Nephron (organoid): ENCODE measurements at regions not wholly inside any gene's neighbourhood (a gene's known extent, or its start where the extent isn't known, plus 50 kb on each side); places are given as distances from the start of the nearest gene placed in this dataset.

Experiments
- H3K27ac Mint-ChIP-seq, 3 experiments: 2 replicates each; pipeline ENCODE4 v1.8.0; 2020; ENCODE audit warnings: mixed read lengths in 3 of 3, mild to moderate bottlenecking in 2 of 3, moderate library complexity in 1 of 3
- H3K27me3 Mint-ChIP-seq: 2 replicates; pipeline ENCODE4 v1.8.0; 2021; ENCODE audit warnings: low read depth, mild to moderate bottlenecking, moderate library complexity, mixed read lengths
- H3K36me3 Mint-ChIP-seq: 2 replicates; pipeline ENCODE4 v1.8.0; 2020; ENCODE audit warnings: low read depth, mixed read lengths
- H3K4me1 Mint-ChIP-seq: 2 replicates; pipeline ENCODE4 v1.8.0; 2020; ENCODE audit warnings: mixed read lengths
- H3K4me3 Mint-ChIP-seq, 3 experiments: 2 replicates each; pipeline ENCODE4 v1.8.0; 2020; ENCODE audit warnings: mild to moderate bottlenecking in 3 of 3, mixed read lengths in 3 of 3, moderate library complexity in 2 of 3
- H3K9me3 Mint-ChIP-seq: 2 replicates; pipeline ENCODE4 v1.8.0; 2020; ENCODE audit warnings: mixed read lengths
- CTCF ChIP-seq, 3 experiments: fragments of 200-600 bp; sonication (generic); IDR thresholded peaks; one replicate each; pipeline ENCODE4 v1.5.0; 2021; ENCODE audit warnings: antibody characterized with exemption in 3 of 3; ENCODE audit not compliant: unreplicated experiment in 3 of 3

GRCh38 chr17:28247671-28248555, 71.1 kb upstream of the TMEM97 start:
- no peak overlapping the region for H3K27ac Mint-ChIP-seq
- H3K27me3 Mint-ChIP-seq, result peaks cover 27% of the 10 kb centered on the region
- H3K4me1 Mint-ChIP-seq, result peaks cover 6% of the 10 kb centered on the region
- no peaks in the 10 kb centered on the region for H3K36me3 Mint-ChIP-seq
- no peaks in the 10 kb centered on the region for H3K9me3 Mint-ChIP-seq
- TF ChIP-seq CTCF (IDR thresholded peaks at IDR 0.05; ENCODE audit: unreplicated experiment in 3 of 3), result peak in 1 of 3 experiments; percentile 25
- H3K4me3 Mint-ChIP-seq, result no peak overlapping the region

GRCh38 chr17:28249706-28250105, 69.3 kb upstream of the TMEM97 start:
- no peak for TF ChIP-seq CTCF (IDR thresholded peaks at IDR 0.05; ENCODE audit: unreplicated experiment in 3 of 3)
- Mint-ChIP-seq H3K9me3 (no peaks in the 10 kb centered on the region), H3K36me3 (no peaks in the 10 kb centered on the region), H3K4me1 (peaks cover 6% of the 10 kb centered on the region), H3K27ac (no peak overlapping the region), H3K4me3 (peak overlapping the region in 1 of 3 experiments; percentile 4), H3K27me3 (peaks cover 29% of the 10 kb centered on the region)

GRCh38 chr17:28252436-28252835, 66.6 kb upstream of the TMEM97 start:
- Mint-ChIP-seq H3K4me3 (peak overlapping the region in 1 of 3 experiments; percentile 25), H3K27ac (no peak overlapping the region), H3K4me1 (peaks cover 6% of the 10 kb centered on the region), H3K9me3 (no peaks in the 10 kb centered on the region), H3K36me3 (no peaks in the 10 kb centered on the region), H3K27me3 (peaks cover 32% of the 10 kb centered on the region)
- no peak for TF ChIP-seq CTCF (IDR thresholded peaks at IDR 0.05; ENCODE audit: unreplicated experiment in 3 of 3)

DNA sequence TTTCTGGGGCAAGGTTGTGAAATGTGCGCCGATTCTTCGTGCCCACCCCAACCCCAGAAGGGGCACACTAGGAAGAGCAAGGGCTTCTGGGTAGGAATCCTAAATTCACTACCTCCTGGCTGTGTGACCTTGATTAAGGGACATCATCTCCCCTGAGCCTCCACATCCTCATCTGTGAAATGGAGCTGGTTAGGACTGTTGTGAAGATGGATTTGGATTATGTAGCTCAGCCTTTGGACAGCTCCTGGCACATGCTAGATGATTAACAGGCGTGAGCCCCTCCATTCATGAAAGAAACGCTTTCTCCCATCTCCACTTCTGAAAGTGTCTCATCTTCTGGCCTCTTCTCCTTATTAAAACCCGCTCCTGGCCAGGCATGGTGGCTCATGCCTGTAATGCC, 65.3 kb upstream of the TMEM97 start:
- Mint-ChIP-seq H3K27ac (no peak overlapping the region), H3K9me3 (no peaks in the 10 kb centered on the region), H3K4me3 (no peak overlapping the region), H3K27me3 (peaks cover 32% of the 10 kb centered on the region), H3K4me1 (peaks cover 6% of the 10 kb centered on the region), H3K36me3 (no peaks in the 10 kb centered on the region)
- no peak for TF ChIP-seq CTCF (IDR thresholded peaks at IDR 0.05; ENCODE audit: unreplicated experiment in 3 of 3)

DNA sequence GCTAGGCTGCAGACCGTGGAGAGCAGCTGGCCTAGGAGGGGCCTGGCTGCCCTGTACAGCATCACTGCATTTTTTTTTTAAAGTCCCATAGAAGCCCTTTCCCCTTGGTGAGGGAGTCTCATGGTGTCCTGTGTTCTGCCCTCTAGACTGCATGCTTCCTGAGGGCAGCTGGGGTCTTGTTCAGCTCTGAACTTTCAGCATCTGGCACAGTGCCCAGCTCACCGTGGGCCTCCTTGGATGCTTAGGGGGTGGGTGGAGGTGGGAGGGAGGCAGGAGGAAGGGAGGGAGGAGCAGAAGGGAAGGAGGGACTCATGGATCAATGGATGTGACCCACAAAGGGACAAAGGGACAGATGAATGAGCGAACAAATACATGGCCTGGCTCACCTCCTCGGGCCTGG, 63.4 kb upstream of the TMEM97 start:
- H3K4me3 Mint-ChIP-seq, result no peak overlapping the region
- no peak overlapping the region for H3K27ac Mint-ChIP-seq
- no peaks in the 10 kb centered on the region for H3K9me3 Mint-ChIP-seq
- peaks cover 23% of the 10 kb centered on the region for H3K27me3 Mint-ChIP-seq
- peaks cover 6% of the 10 kb centered on the region for H3K4me1 Mint-ChIP-seq
- no peak for TF ChIP-seq CTCF (IDR thresholded peaks at IDR 0.05; ENCODE audit: unreplicated experiment in 3 of 3)
- no peaks in the 10 kb centered on the region for H3K36me3 Mint-ChIP-seq

- TF ChIP-seq CTCF (IDR thresholded peaks at IDR 0.05; ENCODE audit: unreplicated experiment in 3 of 3), result no peak
- H3K4me3 Mint-ChIP-seq, result no peak overlapping the region
- no peak overlapping the region for H3K27ac Mint-ChIP-seq
- H3K27me3 Mint-ChIP-seq, result peaks cover 22% of the 10 kb centered on the region
- no peaks in the 10 kb centered on the region for H3K36me3 Mint-ChIP-seq
- H3K9me3 Mint-ChIP-seq, result no peaks in the 10 kb centered on the region
- peaks cover 5% of the 10 kb centered on the region for H3K4me1 Mint-ChIP-seq
Observed at GRCh38 chr17:28256370-28256769, 62.6 kb upstream of the TMEM97 start.
